ENCODE measurements at regions not wholly inside any gene's neighbourhood (a gene's known extent, or its start where the extent isn't known, plus 50 kb on each side); places are given as distances from the start of the nearest gene placed in this dataset.
A peak's percentile ranks its signal among the peaks of the same experiment; 100 is the strongest.

- H3K14ac ChIP-seq (ENCODE audit: low read length in 2 of 2): no peak overlapping the region
- no peaks in the 10 kb centered on the region for H3K79me1 ChIP-seq (replicated peaks; ENCODE audit: low read length, poor library complexity, severe bottlenecking)
- H2AFZ ChIP-seq (ENCODE audit: low read depth, low read length): no peak overlapping the region
- no peak overlapping the region for H3K27ac ChIP-seq (ENCODE audit: low read length, poor library complexity, severe bottlenecking)
- no peaks in the 10 kb centered on the region for H3K27me3 ChIP-seq (ENCODE audit: control insufficient read depth in 1 of 2, insufficient read depth in 1 of 2, low read length in 2 of 2)
- H3K4me2 ChIP-seq (ENCODE audit: low read length, poor library complexity, severe bottlenecking): no peak overlapping the region
- H4K91ac ChIP-seq (ENCODE audit: low read length): no peak overlapping the region
- H2BK12ac ChIP-seq (ENCODE audit: low read length in 2 of 2): no peak overlapping the region
- H2BK5ac ChIP-seq (ENCODE audit: low read depth, low read length, poor library complexity, severe bottlenecking): no peak overlapping the region
- no peak overlapping the region for H4K8ac ChIP-seq (ENCODE audit: low read length)
- no peak overlapping the region for H3K18ac ChIP-seq (ENCODE audit: low read depth in 1 of 2, low read length in 2 of 2)
- H2BK15ac ChIP-seq (ENCODE audit: low read depth, poor library complexity, severe bottlenecking): no peak overlapping the region
- no peak overlapping the region for H3K4me3 ChIP-seq (ENCODE audit: insufficient read depth in 1 of 2, low read depth in 1 of 2, low read length in 2 of 2)
- H3K4ac ChIP-seq (ENCODE audit: low read depth in 1 of 2, low read length in 2 of 2): no peak overlapping the region
- no peak overlapping the region for H3K9ac ChIP-seq (ENCODE audit: low read length)
- DNase-seq: no peak
- no peak overlapping the region for H2AK5ac ChIP-seq (ENCODE audit: low read length, severe bottlenecking)
- no peak overlapping the region for H3K23ac ChIP-seq (ENCODE audit: low read length in 2 of 2)
- H3K36me3 ChIP-seq (ENCODE audit: control insufficient read depth in 1 of 2, insufficient read depth in 2 of 2, low read depth in 1 of 2, low read length in 2 of 2): no peaks in the 10 kb centered on the region
- H3K4me1 ChIP-seq (ENCODE audit: control insufficient read depth, insufficient read depth, low read depth, low read length): no peaks in the 10 kb centered on the region
- H2BK120ac ChIP-seq (ENCODE audit: low read depth, low read length): no peak overlapping the region
- H3K9me3 ChIP-seq (ENCODE audit: control insufficient read depth, low read length): no peaks in the 10 kb centered on the region
- 100% methylated on average over 1 of the region's 2 CpGs for WGBS
Measured at GRCh38 chr11:80826808-80827207, 1386.0 kb upstream of the TENM4 start.

GRCh38 chr11:80822308-80822707, 1381.5 kb upstream of the TENM4 start:
- Histone ChIP-seq H3K14ac (ENCODE audit: low read length in 2 of 2) (peak overlapping the region in 1 of 2 experiments; percentile 36), H3K4me1 (ENCODE audit: control insufficient read depth, insufficient read depth, low read depth, low read length) (no peaks in the 10 kb centered on the region)
- 95% methylated on average over 7 of the region's 7 CpGs for WGBS

GRCh38 chr11:80819271-80819670, 1378.4 kb upstream of the TENM4 start:
- no peak overlapping the region for H3K27ac ChIP-seq (ENCODE audit: low read length, poor library complexity, severe bottlenecking)
- no peak overlapping the region for H3K4ac ChIP-seq (ENCODE audit: low read depth in 1 of 2, low read length in 2 of 2)
- H2BK5ac ChIP-seq (ENCODE audit: low read depth, low read length, poor library complexity, severe bottlenecking): no peak overlapping the region
- H3K27me3 ChIP-seq (ENCODE audit: control insufficient read depth in 1 of 2, insufficient read depth in 1 of 2, low read length in 2 of 2): no peaks in the 10 kb centered on the region
- H2BK15ac ChIP-seq (ENCODE audit: low read depth, poor library complexity, severe bottlenecking): no peak overlapping the region
- H3K36me3 ChIP-seq (ENCODE audit: control insufficient read depth in 1 of 2, insufficient read depth in 2 of 2, low read depth in 1 of 2, low read length in 2 of 2): no peaks in the 10 kb centered on the region
- no peaks in the 10 kb centered on the region for H3K4me1 ChIP-seq (ENCODE audit: control insufficient read depth, insufficient read depth, low read depth, low read length)
- no peak overlapping the region for H2BK12ac ChIP-seq (ENCODE audit: low read length in 2 of 2)
- H4K8ac ChIP-seq (ENCODE audit: low read length): no peak overlapping the region
- no peak overlapping the region for H3K14ac ChIP-seq (ENCODE audit: low read length in 2 of 2)
- H3K4me2 ChIP-seq (ENCODE audit: low read length, poor library complexity, severe bottlenecking): no peak overlapping the region
- H4K91ac ChIP-seq (ENCODE audit: low read length): no peak overlapping the region
- H3K9ac ChIP-seq (ENCODE audit: low read length): no peak overlapping the region
- no peaks in the 10 kb centered on the region for H3K79me1 ChIP-seq (replicated peaks; ENCODE audit: low read length, poor library complexity, severe bottlenecking)
- no peak overlapping the region for H3K23ac ChIP-seq (ENCODE audit: low read length in 2 of 2)
- no peaks in the 10 kb centered on the region for H3K9me3 ChIP-seq (ENCODE audit: control insufficient read depth, low read length)
- no peak overlapping the region for H2AFZ ChIP-seq (ENCODE audit: low read depth, low read length)
- no peak overlapping the region for H2AK5ac ChIP-seq (ENCODE audit: low read length, severe bottlenecking)
- H2BK120ac ChIP-seq (ENCODE audit: low read depth, low read length): no peak overlapping the region
- H3K4me3 ChIP-seq (ENCODE audit: insufficient read depth in 1 of 2, low read depth in 1 of 2, low read length in 2 of 2): no peak overlapping the region
- DNase-seq: no peak
- no peak overlapping the region for H3K18ac ChIP-seq (ENCODE audit: low read depth in 1 of 2, low read length in 2 of 2)
- 100% methylated on average over 1 of the region's 1 CpG for WGBS

More at GRCh38 chr11:80822308-80822707, 1381.5 kb upstream of the TENM4 start:
- Histone ChIP-seq H3K79me1 (replicated peaks; ENCODE audit: low read length, poor library complexity, severe bottlenecking) (no peaks in the 10 kb centered on the region), H2AK5ac (ENCODE audit: low read length, severe bottlenecking) (no peak overlapping the region), H3K4me2 (ENCODE audit: low read length, poor library complexity, severe bottlenecking) (no peak overlapping the region), H3K27ac (ENCODE audit: low read length, poor library complexity, severe bottlenecking) (no peak overlapping the region), H2BK5ac (ENCODE audit: low read depth, low read length, poor library complexity, severe bottlenecking) (no peak overlapping the region), H3K23ac (ENCODE audit: low read length in 2 of 2) (no peak overlapping the region), H2AFZ (ENCODE audit: low read depth, low read length) (no peak overlapping the region), H3K18ac (ENCODE audit: low read depth in 1 of 2, low read length in 2 of 2) (no peak overlapping the region), H3K9me3 (ENCODE audit: control insufficient read depth, low read length) (no peaks in the 10 kb centered on the region), H2BK15ac (ENCODE audit: low read depth, poor library complexity, severe bottlenecking) (no peak overlapping the region), H2BK12ac (ENCODE audit: low read length in 2 of 2) (no peak overlapping the region), H3K36me3 (ENCODE audit: control insufficient read depth in 1 of 2, insufficient read depth in 2 of 2, low read depth in 1 of 2, low read length in 2 of 2) (no peaks in the 10 kb centered on the region), H3K27me3 (ENCODE audit: control insufficient read depth in 1 of 2, insufficient read depth in 1 of 2, low read length in 2 of 2) (no peaks in the 10 kb centered on the region), H3K4me3 (ENCODE audit: insufficient read depth in 1 of 2, low read depth in 1 of 2, low read length in 2 of 2) (no peak overlapping the region), H2BK120ac (ENCODE audit: low read depth, low read length) (no peak overlapping the region), H4K8ac (ENCODE audit: low read length) (no peak overlapping the region), H3K9ac (ENCODE audit: low read length) (no peak overlapping the region), H4K91ac (ENCODE audit: low read length) (no peak overlapping the region), H3K4ac (ENCODE audit: low read depth in 1 of 2, low read length in 2 of 2) (no peak overlapping the region)
- DNase-seq: no peak

GRCh38 chr11:80816966-80817365, 1376.1 kb upstream of the TENM4 start:
- DNase-seq: no peak

More at GRCh38 chr11:80816966-80817365, 1376.1 kb upstream of the TENM4 start:
- H3K79me1 ChIP-seq (replicated peaks; ENCODE audit: low read length, poor library complexity, severe bottlenecking): no peaks in the 10 kb centered on the region
- H2AK5ac ChIP-seq (ENCODE audit: low read length, severe bottlenecking): peak overlapping the region; percentile 57
- no peak overlapping the region for H3K9ac ChIP-seq (ENCODE audit: low read length)
- H3K27ac ChIP-seq (ENCODE audit: low read length, poor library complexity, severe bottlenecking): no peak overlapping the region
- WGBS: 89% methylated on average over 4 of the region's 4 CpGs
- H3K36me3 ChIP-seq (ENCODE audit: control insufficient read depth in 1 of 2, insufficient read depth in 2 of 2, low read depth in 1 of 2, low read length in 2 of 2): no peaks in the 10 kb centered on the region
- H3K4ac ChIP-seq (ENCODE audit: low read depth in 1 of 2, low read length in 2 of 2): no peak overlapping the region
- no peak overlapping the region for H3K4me2 ChIP-seq (ENCODE audit: low read length, poor library complexity, severe bottlenecking)
- peak overlapping the region; percentile 3 for H4K91ac ChIP-seq (ENCODE audit: low read length)
- no peak overlapping the region for H2AFZ ChIP-seq (ENCODE audit: low read depth, low read length)
- H2BK12ac ChIP-seq (ENCODE audit: low read length in 2 of 2): no peak overlapping the region
- H2BK5ac ChIP-seq (ENCODE audit: low read depth, low read length, poor library complexity, severe bottlenecking): no peak overlapping the region
- H4K8ac ChIP-seq (ENCODE audit: low read length): no peak overlapping the region
- no peaks in the 10 kb centered on the region for H3K27me3 ChIP-seq (ENCODE audit: control insufficient read depth in 1 of 2, insufficient read depth in 1 of 2, low read length in 2 of 2)
- H3K4me1 ChIP-seq (ENCODE audit: control insufficient read depth, insufficient read depth, low read depth, low read length): no peaks in the 10 kb centered on the region
- no peak overlapping the region for H3K18ac ChIP-seq (ENCODE audit: low read depth in 1 of 2, low read length in 2 of 2)
- H3K9me3 ChIP-seq (ENCODE audit: control insufficient read depth, low read length): no peaks in the 10 kb centered on the region
- no peak overlapping the region for H2BK15ac ChIP-seq (ENCODE audit: low read depth, poor library complexity, severe bottlenecking)
- H3K23ac ChIP-seq (ENCODE audit: low read length in 2 of 2): no peak overlapping the region
- no peak overlapping the region for H3K4me3 ChIP-seq (ENCODE audit: insufficient read depth in 1 of 2, low read depth in 1 of 2, low read length in 2 of 2)
- H2BK120ac ChIP-seq (ENCODE audit: low read depth, low read length): no peak overlapping the region
- no peak overlapping the region for H3K14ac ChIP-seq (ENCODE audit: low read length in 2 of 2)
